Tibial artery (tissue), 4 donors: ENCODE measurements at regions not wholly inside any gene's neighbourhood (a gene's known extent, or its start where the extent isn't known, plus 50 kb on each side); places are given as distances from the start of the nearest gene placed in this dataset.

Experiments used
- DNase-seq, 2 donors: peaks; one replicate each; pipeline ENCODE4 v3.0.0-alpha.2; 2019
- H3K27ac ChIP-seq, 2 donors: fragments of 200-600 bp; sonication (generic) in 1 of 2; 1 replicate in 1 of 2; 2 replicates in 1 of 2; pipeline ENCODE4 v1.5.1; 2018 to 2019; ENCODE audit warnings: mild to moderate bottlenecking in 1 of 2
- H3K27me3 ChIP-seq, 2 donors: fragments of 200-600 bp; sonication (generic) in 1 of 2; one replicate each; pipeline versions ENCODE4 v1.5.1 to v1.6.0; 2016 to 2019
- H3K36me3 ChIP-seq, 3 donors: fragments of 200-600 bp; sonication (generic) in 2 of 3; one replicate each; pipeline ENCODE4 v1.5.1; 2016 to 2019; ENCODE audit warnings: mild to moderate bottlenecking in 2 of 3
- H3K4me1 ChIP-seq, 4 donors: fragments of 200-600 bp; sonication (generic) in 2 of 4; 1 replicate in 3 of 4; 2 replicates in 1 of 4; pipeline ENCODE4 v1.5.1; 2016 to 2019
- H3K4me3 ChIP-seq, 2 donors: fragments of 200-600 bp; sonication (generic) in 1 of 2; 1 replicate in 1 of 2; 2 replicates in 1 of 2; pipeline ENCODE4 v1.5.1; 2018 to 2019; ENCODE audit warnings: mild to moderate bottlenecking in 2 of 2
- H3K9me3 ChIP-seq, 3 donors: fragments of 200-600 bp; sonication (generic) in 1 of 3; one replicate each; pipeline ENCODE4 v1.5.1; 2016 to 2019
- intact Hi-C: fragments of 100-400 bp; cut with DNase I; formaldehyde crosslinking; loops from one replicate; pipeline ENCODE4 v1.15.0; 2023; ENCODE audit warnings: low total_unique reads
- TF ChIP-seq, protein P1 (sequence below), 2 experiments: fragments of 200-600 bp in 1 of 2; fragments of 450-650 bp in 1 of 2; IDR thresholded peaks; one replicate each; pipeline ENCODE4 v1.5.1; 2017 to 2019; ENCODE audit warnings: antibody characterized with exemption in 2 of 2, mild to moderate bottlenecking in 1 of 2, moderate library complexity in 1 of 2

DNA sequence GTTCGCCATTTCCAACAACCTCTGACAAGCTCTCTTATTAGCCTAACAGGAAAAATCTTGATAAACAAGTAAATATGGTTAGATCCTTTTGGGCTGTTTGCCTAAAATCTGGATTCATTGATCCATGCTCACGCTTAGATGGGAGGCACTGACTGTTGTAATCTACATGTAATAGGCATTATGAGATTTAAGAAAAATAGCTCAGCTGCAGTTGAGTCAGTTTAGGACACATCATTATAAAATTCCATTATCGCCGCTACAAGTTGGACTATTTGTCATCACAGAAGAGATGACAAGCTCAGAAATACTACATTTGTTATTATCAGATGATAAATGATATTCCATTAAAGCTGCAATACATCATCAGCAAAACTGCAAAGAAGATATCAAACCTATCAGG is 524.0 kb downstream of the TOX3 start:
- Histone ChIP-seq H3K36me3 (no peaks in the 10 kb centered on the region), H3K27ac (no peak overlapping the region), H3K27me3 (no peaks in the 10 kb centered on the region), H3K4me1 (no peaks in the 10 kb centered on the region), H3K4me3 (no peak overlapping the region), H3K9me3 (no peaks in the 10 kb centered on the region)
- intact Hi-C loops = no loop called here
- DNase-seq = no peak
- TF ChIP-seq, protein P1, sequence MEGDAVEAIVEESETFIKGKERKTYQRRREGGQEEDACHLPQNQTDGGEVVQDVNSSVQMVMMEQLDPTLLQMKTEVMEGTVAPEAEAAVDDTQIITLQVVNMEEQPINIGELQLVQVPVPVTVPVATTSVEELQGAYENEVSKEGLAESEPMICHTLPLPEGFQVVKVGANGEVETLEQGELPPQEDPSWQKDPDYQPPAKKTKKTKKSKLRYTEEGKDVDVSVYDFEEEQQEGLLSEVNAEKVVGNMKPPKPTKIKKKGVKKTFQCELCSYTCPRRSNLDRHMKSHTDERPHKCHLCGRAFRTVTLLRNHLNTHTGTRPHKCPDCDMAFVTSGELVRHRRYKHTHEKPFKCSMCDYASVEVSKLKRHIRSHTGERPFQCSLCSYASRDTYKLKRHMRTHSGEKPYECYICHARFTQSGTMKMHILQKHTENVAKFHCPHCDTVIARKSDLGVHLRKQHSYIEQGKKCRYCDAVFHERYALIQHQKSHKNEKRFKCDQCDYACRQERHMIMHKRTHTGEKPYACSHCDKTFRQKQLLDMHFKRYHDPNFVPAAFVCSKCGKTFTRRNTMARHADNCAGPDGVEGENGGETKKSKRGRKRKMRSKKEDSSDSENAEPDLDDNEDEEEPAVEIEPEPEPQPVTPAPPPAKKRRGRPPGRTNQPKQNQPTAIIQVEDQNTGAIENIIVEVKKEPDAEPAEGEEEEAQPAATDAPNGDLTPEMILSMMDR (IDR thresholded peaks at IDR 0.05) = no peak

- no peaks in the 10 kb centered on the region for H3K36me3 ChIP-seq
- intact Hi-C loops = no loop called here
- H3K27me3 ChIP-seq = no peaks in the 10 kb centered on the region
- no peak overlapping the region for H3K27ac ChIP-seq
- TF ChIP-seq, protein P1 (IDR thresholded peaks at IDR 0.05) = no peak
- no peak for DNase-seq
- H3K4me1 ChIP-seq = no peaks in the 10 kb centered on the region
- H3K9me3 ChIP-seq = no peaks in the 10 kb centered on the region
- no peak overlapping the region for H3K4me3 ChIP-seq
Measured at GRCh38 chr16:52022177-52022576, 524.8 kb downstream of the TOX3 start.

DNA sequence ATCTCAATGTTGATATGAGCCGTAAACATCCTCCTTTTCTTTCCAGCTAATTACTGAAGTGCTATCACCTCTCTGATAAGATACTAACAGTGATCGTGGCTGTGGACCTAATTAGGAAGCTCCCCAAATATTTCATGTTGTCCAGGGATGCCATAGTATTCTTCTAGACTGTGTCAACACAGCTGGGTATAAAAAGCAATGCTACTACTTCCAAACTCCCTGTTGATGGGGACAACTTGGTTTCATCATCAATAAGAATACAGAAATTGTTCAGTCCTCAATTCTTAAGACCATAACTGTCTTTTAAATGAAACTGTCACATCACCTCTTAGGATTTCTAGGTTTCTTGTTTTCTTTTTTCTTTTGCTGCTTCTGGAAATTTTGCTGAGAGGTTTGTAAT is 530.6 kb downstream of the TOX3 start:
- intact Hi-C loops = no loop called here

GRCh38 chr16:52005551-52005950 is 541.4 kb downstream of the TOX3 start:
- intact Hi-C loops = no loop called here
- TF ChIP-seq, protein P1 (IDR thresholded peaks at IDR 0.05) = no peak
- no peak for DNase-seq
- Histone ChIP-seq H3K27ac (no peak overlapping the region), H3K4me1 (no peaks in the 10 kb centered on the region), H3K36me3 (no peaks in the 10 kb centered on the region), H3K9me3 (no peaks in the 10 kb centered on the region), H3K4me3 (no peak overlapping the region), H3K27me3 (no peaks in the 10 kb centered on the region)

More for the DNA sequence above, 530.6 kb downstream of the TOX3 start:
- Histone ChIP-seq H3K36me3 (no peaks in the 10 kb centered on the region), H3K27ac (no peak overlapping the region), H3K27me3 (no peaks in the 10 kb centered on the region), H3K4me3 (no peak overlapping the region), H3K4me1 (no peaks in the 10 kb centered on the region), H3K9me3 (peaks cover 0 to 8% (median 0%) of the 10 kb centered on the region in 3 donors)
- no peak for DNase-seq
- TF ChIP-seq, protein P1 (IDR thresholded peaks at IDR 0.05) = no peak

DNA sequence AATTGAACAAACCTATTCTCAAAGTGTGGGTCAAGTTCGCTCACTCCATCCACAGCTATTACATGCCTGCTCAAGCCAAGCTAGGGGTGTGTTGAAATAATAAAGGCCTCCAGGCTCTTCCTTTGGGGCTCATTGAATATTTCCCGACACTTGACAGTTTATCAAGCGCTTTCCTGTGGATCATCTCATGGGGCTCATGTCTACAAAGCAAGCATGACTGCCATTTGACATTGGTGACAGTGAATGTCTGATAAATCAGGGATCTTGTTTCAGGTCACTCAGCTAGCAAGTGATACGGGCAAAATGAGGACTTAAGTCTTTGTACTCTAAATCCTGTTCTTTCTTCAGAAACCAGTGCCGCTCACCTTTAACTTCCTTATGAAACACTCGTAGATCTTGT is 542.6 kb downstream of the TOX3 start:
- H3K4me1 ChIP-seq = no peaks in the 10 kb centered on the region
- H3K27ac ChIP-seq = no peak overlapping the region
- intact Hi-C loops = no loop called here
- no peaks in the 10 kb centered on the region for H3K27me3 ChIP-seq
- no peaks in the 10 kb centered on the region for H3K9me3 ChIP-seq
- TF ChIP-seq, protein P1 (IDR thresholded peaks at IDR 0.05) = no peak
- H3K36me3 ChIP-seq = no peaks in the 10 kb centered on the region
- no peak overlapping the region for H3K4me3 ChIP-seq
- DNase-seq = no peak

- no peak for DNase-seq
- no peaks in the 10 kb centered on the region for H3K4me1 ChIP-seq
- H3K9me3 ChIP-seq = no peaks in the 10 kb centered on the region
- intact Hi-C loops = no loop called here
- H3K4me3 ChIP-seq = no peak overlapping the region
- no peaks in the 10 kb centered on the region for H3K36me3 ChIP-seq
- no peaks in the 10 kb centered on the region for H3K27me3 ChIP-seq
- TF ChIP-seq, protein P1 (IDR thresholded peaks at IDR 0.05) = no peak
- no peak overlapping the region for H3K27ac ChIP-seq
Measured at GRCh38 chr16:52002026-52002425, 544.9 kb downstream of the TOX3 start.
